Testis (tissue), 2 donors: ENCODE measurements at regions not wholly inside any gene's neighbourhood (a gene's known extent, or its start where the extent isn't known, plus 50 kb on each side); places are given as distances from the start of the nearest gene placed in this dataset.

Experiments
- POLR2A ChIP-seq: fragments of 450-650 bp; IDR thresholded peaks from one replicate; pipeline ENCODE4 v1.6.1; 2017; ENCODE audit warnings: antibody characterized with exemption, mild to moderate bottlenecking, moderate library complexity
- TF ChIP-seq, protein P1 (sequence below), 3 experiments: fragments of 450-650 bp in 2 of 3; fragments of 200-600 bp in 1 of 3; sonication (generic) in 1 of 3; IDR thresholded peaks; one replicate each; pipeline ENCODE4 v1.5.1; 2016 to 2019; ENCODE audit warnings: antibody characterized with exemption in 3 of 3, mild to moderate bottlenecking in 2 of 3, moderate library complexity in 1 of 3

DNA sequence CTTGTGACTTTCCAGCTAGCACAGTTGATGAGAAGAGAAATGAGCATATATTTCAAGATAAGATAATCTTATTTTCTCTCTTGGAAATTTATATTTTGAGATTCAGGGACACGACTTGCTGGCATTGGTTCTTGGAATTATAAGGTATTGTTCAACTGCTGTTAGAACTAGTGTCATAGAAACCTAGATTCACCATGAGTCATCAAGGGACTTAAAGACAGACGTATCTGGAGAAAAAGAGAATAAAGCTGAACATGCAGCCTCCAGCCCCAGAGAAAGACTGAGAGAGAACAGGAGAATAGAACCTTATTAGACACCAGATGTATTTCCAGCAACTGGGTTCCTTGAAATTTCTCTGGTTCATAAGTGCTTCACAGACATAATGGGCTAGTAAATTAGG, 194.4 kb upstream of the PPFIA2 start:
- no peak for TF ChIP-seq POLR2A
- TF ChIP-seq, protein P1, sequence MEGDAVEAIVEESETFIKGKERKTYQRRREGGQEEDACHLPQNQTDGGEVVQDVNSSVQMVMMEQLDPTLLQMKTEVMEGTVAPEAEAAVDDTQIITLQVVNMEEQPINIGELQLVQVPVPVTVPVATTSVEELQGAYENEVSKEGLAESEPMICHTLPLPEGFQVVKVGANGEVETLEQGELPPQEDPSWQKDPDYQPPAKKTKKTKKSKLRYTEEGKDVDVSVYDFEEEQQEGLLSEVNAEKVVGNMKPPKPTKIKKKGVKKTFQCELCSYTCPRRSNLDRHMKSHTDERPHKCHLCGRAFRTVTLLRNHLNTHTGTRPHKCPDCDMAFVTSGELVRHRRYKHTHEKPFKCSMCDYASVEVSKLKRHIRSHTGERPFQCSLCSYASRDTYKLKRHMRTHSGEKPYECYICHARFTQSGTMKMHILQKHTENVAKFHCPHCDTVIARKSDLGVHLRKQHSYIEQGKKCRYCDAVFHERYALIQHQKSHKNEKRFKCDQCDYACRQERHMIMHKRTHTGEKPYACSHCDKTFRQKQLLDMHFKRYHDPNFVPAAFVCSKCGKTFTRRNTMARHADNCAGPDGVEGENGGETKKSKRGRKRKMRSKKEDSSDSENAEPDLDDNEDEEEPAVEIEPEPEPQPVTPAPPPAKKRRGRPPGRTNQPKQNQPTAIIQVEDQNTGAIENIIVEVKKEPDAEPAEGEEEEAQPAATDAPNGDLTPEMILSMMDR (IDR thresholded peaks at IDR 0.05): no peak
